ENCODE measurements at regions not wholly inside any gene's neighbourhood (a gene's known extent, or its start where the extent isn't known, plus 50 kb on each side); places are given as distances from the start of the nearest gene placed in this dataset.

DNA sequence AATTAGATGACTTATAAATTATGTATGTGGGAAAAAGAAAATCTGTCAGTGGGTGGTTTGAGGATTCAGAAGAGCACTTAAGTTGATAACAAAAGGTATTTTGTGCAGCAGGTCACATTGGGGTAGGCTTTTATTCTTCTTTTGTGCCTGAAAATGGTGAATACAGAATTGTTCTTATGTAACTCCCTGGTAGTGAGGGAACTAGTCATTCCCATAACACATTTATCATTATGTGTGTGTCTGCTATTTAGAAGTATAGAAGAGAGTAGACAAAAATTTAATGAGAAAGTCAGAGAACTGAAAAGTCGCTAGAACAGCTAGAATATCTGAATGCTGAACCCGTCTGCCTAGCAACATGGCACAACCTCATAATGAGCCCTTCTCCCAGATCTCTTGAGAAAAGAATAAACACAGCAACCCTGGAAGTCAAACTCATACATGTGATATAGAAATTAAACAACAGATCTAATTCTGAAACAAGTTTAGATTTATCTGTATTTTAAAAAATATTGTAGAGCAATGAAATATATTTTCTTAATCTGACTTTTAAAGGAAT lies 111.8 kb upstream of the EDNRB start:
- TF ChIP-seq CTCF (conservative IDR thresholded peaks at IDR 0.05; ENCODE audit: low read depth, low read length): no peak
- no peak for TF ChIP-seq EZH2 (IDR thresholded peaks at IDR 0.05; ENCODE audit: borderline replicate concordance, low read depth, low read length, poor library complexity, severe bottlenecking)
